BJ (cell line): ENCODE measurements at regions not wholly inside any gene's neighbourhood (a gene's known extent, or its start where the extent isn't known, plus 50 kb on each side); places are given as distances from the start of the nearest gene placed in this dataset.

ENCODE experiments used
- CTCF ChIA-PET: fragments of 350-600 bp; formaldehyde crosslinking; extraction: SDS; loops from one replicate; lab custom pipeline; 2021; ENCODE audit warnings: antibody characterized with exemption, inconsistent platforms; lab: Yijun Ruan, JAX
- POLR2A ChIA-PET: fragments of 300-600 bp; sonication (Branson Sonifier 250); formaldehyde crosslinking; extraction: SDS; loops from one replicate; lab custom pipeline; 2021; ENCODE audit warnings: antibody characterized with exemption; lab: Charles Lee
- DNase-seq: peaks from one replicate; pipeline ENCODE4 v3.0.0-alpha.2; 2011; ENCODE audit warnings: low read depth
- H3K27me3 ChIP-seq: 2 replicates; pipeline ENCODE4 v1.6.0; 2011; ENCODE audit warnings: low read length; ENCODE audit not compliant: control insufficient read depth, insufficient read depth
- H3K36me3 ChIP-seq: 2 replicates; pipeline ENCODE4 v1.5.1; 2011; ENCODE audit warnings: low read length; ENCODE audit not compliant: control insufficient read depth, insufficient read depth
- H3K4me3 ChIP-seq: 2 replicates; pipeline ENCODE4 v1.5.1; 2011; ENCODE audit warnings: low read depth, mild to moderate bottlenecking, control low read depth, low read length
- CTCF ChIP-seq: IDR thresholded peaks from 2 replicates; pipeline ENCODE4 v1.5.1; 2011; ENCODE audit warnings: low read depth, mild to moderate bottlenecking, control low read depth, inconsistent platforms, low read length, moderate library complexity; ENCODE audit not compliant: insufficient read depth

DNA sequence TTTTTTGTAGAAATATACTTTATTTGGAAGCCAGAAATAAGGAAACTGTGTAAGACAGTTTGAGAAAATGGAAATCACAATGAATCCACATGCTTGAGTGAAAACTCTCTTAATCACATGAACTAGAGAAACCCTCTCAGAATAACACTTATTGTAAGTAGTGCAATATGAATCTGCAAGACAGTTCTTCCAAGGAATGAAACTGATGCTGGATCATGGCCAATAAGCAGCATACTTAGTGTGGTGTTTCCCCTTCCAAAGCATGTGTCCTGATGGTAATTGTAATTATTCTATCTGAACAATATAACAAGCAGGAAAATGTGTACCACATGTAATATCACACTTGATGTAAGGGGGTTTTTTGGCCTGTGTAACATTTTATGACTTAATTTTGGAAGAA, 1870.5 kb upstream of the TENM3 start:
- no peak for TF ChIP-seq CTCF
- Histone ChIP-seq H3K4me3 (no peak overlapping the region), H3K36me3 (no peaks in the 10 kb centered on the region), H3K27me3 (no peaks in the 10 kb centered on the region)
- POLR2A ChIA-PET: no interaction called here
- CTCF ChIA-PET: no interaction called here
- DNase-seq: no peak

DNA sequence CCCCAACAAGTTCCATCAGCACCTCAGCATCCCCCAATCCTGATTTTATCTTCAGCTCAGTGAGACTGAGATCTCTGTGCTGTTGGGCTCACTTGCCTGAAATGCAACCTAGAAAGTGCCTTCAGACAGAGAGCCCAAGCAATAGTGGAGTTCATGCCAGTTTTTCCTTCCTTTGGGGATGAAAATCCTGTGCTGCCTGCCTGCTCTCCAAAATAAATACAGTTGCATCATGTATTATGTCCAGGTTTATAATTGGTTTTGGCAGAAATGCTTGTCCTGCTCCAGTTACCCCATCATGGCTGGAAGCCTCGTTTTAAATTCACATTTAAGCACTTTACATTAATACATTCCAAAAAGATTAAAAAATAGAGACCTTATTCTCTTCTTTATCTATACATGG, 1865.5 kb upstream of the TENM3 start:
- POLR2A ChIA-PET: no interaction called here

DNA sequence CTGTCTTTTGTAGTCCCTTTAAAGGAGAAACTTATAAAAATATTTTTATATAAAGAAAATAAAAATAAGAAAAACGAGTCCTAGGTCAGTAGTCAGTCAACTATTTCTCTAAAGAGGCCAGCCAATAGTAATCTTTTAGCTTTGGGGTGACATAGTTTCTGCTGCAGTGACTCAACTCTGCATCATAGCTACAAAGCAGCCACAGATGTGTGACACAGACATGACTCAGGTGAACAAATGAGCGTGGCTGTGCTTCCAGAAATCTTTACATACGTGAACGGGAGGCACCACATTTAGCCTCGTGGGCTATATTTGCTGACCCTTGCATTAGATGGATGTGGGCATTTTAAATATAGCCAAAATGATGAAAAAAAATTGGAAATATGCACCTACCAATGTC, 1862.5 kb upstream of the TENM3 start:
- no peak for TF ChIP-seq CTCF
- Histone ChIP-seq H3K36me3 (no peaks in the 10 kb centered on the region), H3K4me3 (no peak overlapping the region), H3K27me3 (no peaks in the 10 kb centered on the region)
- DNase-seq: no peak
- POLR2A ChIA-PET: no interaction called here
- CTCF ChIA-PET: no interaction called here

More for the DNA sequence above, 1865.5 kb upstream of the TENM3 start:
- Histone ChIP-seq H3K4me3 (no peak overlapping the region), H3K27me3 (no peaks in the 10 kb centered on the region), H3K36me3 (no peaks in the 10 kb centered on the region)
- TF ChIP-seq CTCF: no peak
- DNase-seq: no peak
- CTCF ChIA-PET: no interaction called here

GRCh38 chr4:180391613-180392012, 1851.6 kb upstream of the TENM3 start:
- H3K36me3 ChIP-seq: no peaks in the 10 kb centered on the region
- no peak for DNase-seq
- CTCF ChIA-PET: no interaction called here
- H3K4me3 ChIP-seq: no peak overlapping the region
- H3K27me3 ChIP-seq: no peaks in the 10 kb centered on the region
- no peak for TF ChIP-seq CTCF
- POLR2A ChIA-PET: no interaction called here

- Histone ChIP-seq H3K36me3 (no peaks in the 10 kb centered on the region), H3K27me3 (no peaks in the 10 kb centered on the region), H3K4me3 (no peak overlapping the region)
- DNase-seq: no peak
- CTCF ChIA-PET: no interaction called here
- POLR2A ChIA-PET: no interaction called here
- TF ChIP-seq CTCF: no peak
These were observed 1848.9 kb upstream of the TENM3 start for GRCh38 chr4:180394312-180394711.
